Neural progenitor cell (in vitro differentiated cells): ENCODE measurements at regions not wholly inside any gene's neighbourhood (a gene's known extent, or its start where the extent isn't known, plus 50 kb on each side); places are given as distances from the start of the nearest gene placed in this dataset.

Experiments used
- DNase-seq: peaks from one replicate; pipeline ENCODE4 v3.0.0-alpha.2; 2016; ENCODE audit warnings: low spot score
- H2AFZ ChIP-seq: fragments of 200-600 bp; sonication (generic); replicated peaks from 2 replicates; pipeline ENCODE4 v1.6.1; 2016; ENCODE audit warnings: antibody characterized with exemption
- H3F3A ChIP-seq: fragments of 200-600 bp; sonication (generic); 2 replicates; pipeline ENCODE4 v1.6.1; 2016; ENCODE audit warnings: antibody characterized with exemption, low read depth
- H3K27ac ChIP-seq: fragments of 200-600 bp; sonication (generic); 2 replicates; pipeline ENCODE4 v1.5.1; 2016; ENCODE audit warnings: mild to moderate bottlenecking
- H3K27me3 ChIP-seq: fragments of 200-600 bp; sonication (generic); 2 replicates; pipeline ENCODE4 v1.6.1; 2016; ENCODE audit warnings: mild to moderate bottlenecking, moderate library complexity
- H3K36me3 ChIP-seq: fragments of 200-600 bp; sonication (generic); 2 replicates; pipeline ENCODE4 v1.5.1; 2016
- H3K4me1 ChIP-seq: fragments of 200-600 bp; sonication (generic); 2 replicates; pipeline ENCODE4 v1.6.1; 2016; ENCODE audit warnings: mixed run types
- H3K4me2 ChIP-seq: fragments of 200-600 bp; sonication (generic); 2 replicates; pipeline ENCODE4 v1.6.1; 2016
- H3K4me3 ChIP-seq: fragments of 200-600 bp; sonication (generic); 2 replicates; pipeline ENCODE4 v1.5.1; 2016
- H3K79me2 ChIP-seq: fragments of 200-600 bp; sonication (generic); 2 replicates; pipeline ENCODE4 v1.6.1; 2016; ENCODE audit warnings: low read depth
- H3K9ac ChIP-seq: fragments of 200-600 bp; sonication (generic); 2 replicates; pipeline ENCODE4 v1.6.1; 2016
- H3K9me3 ChIP-seq: fragments of 200-600 bp; sonication (generic); 2 replicates; pipeline ENCODE4 v1.5.1; 2016; ENCODE audit warnings: low read depth
- H4K20me1 ChIP-seq: fragments of 200-600 bp; sonication (generic); 2 replicates; pipeline ENCODE4 v1.6.1; 2016; ENCODE audit warnings: low read depth
- H3K27ac Mint-ChIP-seq: 3 replicates; pipeline ENCODE4 v1.8.0; 2021; ENCODE audit warnings: mixed read lengths
- H3K27me3 Mint-ChIP-seq: 2 replicates; pipeline ENCODE4 v1.8.0; 2022; ENCODE audit warnings: low read depth, mild to moderate bottlenecking, inconsistent platforms, moderate library complexity, mixed read lengths; ENCODE audit not compliant: insufficient read depth
- H3K36me3 Mint-ChIP-seq: 3 replicates; pipeline ENCODE4 v1.8.0; 2021; ENCODE audit warnings: mixed read lengths
- H3K4me1 Mint-ChIP-seq: 3 replicates; pipeline ENCODE4 v1.8.0; 2021; ENCODE audit warnings: mixed read lengths
- H3K4me3 Mint-ChIP-seq: 3 replicates; pipeline ENCODE4 v1.8.0; 2021; ENCODE audit warnings: mild to moderate bottlenecking, moderate library complexity, mixed read lengths
- H3K9me3 Mint-ChIP-seq: 3 replicates; pipeline ENCODE4 v1.8.0; 2020; ENCODE audit warnings: mixed read lengths
- CTCF ChIP-seq: fragments of 200-600 bp; sonication (generic); IDR thresholded peaks from 2 replicates; pipeline ENCODE4 v1.5.1; 2017; ENCODE audit warnings: antibody characterized with exemption, mild to moderate bottlenecking
- EZH2 ChIP-seq: fragments of 200-600 bp; sonication (generic); IDR thresholded peaks from 2 replicates; pipeline ENCODE4 v1.6.1; 2017; ENCODE audit warnings: antibody characterized with exemption, mild to moderate bottlenecking, moderate library complexity
- EZH2phosphoT487 ChIP-seq: fragments of 200-600 bp; sonication (generic); IDR thresholded peaks from 2 replicates; pipeline ENCODE4 v1.6.1; 2017; ENCODE audit warnings: antibody characterized with exemption

GRCh38 chr20:56166781-56167465, 81.6 kb upstream of the MC3R start:
- Histone ChIP-seq H3F3A (no peaks in the 10 kb centered on the region), H3K27me3 (no peaks in the 10 kb centered on the region), H3K9me3 (no peaks in the 10 kb centered on the region), H3K27ac (no peak overlapping the region), H3K9ac (no peak overlapping the region), H2AFZ (no peak overlapping the region), H3K4me2 (no peak overlapping the region), H3K4me3 (no peak overlapping the region), H3K4me1 (no peaks in the 10 kb centered on the region), H3K79me2 (no peaks in the 10 kb centered on the region), H3K36me3 (no peaks in the 10 kb centered on the region), H4K20me1 (no peaks in the 10 kb centered on the region)
- Mint-ChIP-seq H3K36me3 (no peaks in the 10 kb centered on the region), H3K4me3 (no peak overlapping the region), H3K4me1 (no peaks in the 10 kb centered on the region), H3K27ac (no peak overlapping the region), H3K9me3 (peaks cover 10% of the 10 kb centered on the region), H3K27me3 (peaks cover 5% of the 10 kb centered on the region)
- no peak for TF ChIP-seq EZH2phosphoT487
- DNase-seq = no peak

- Histone ChIP-seq H3K27me3 (no peaks in the 10 kb centered on the region), H3K9me3 (no peaks in the 10 kb centered on the region), H3K9ac (no peak overlapping the region), H3F3A (no peaks in the 10 kb centered on the region), H3K4me2 (no peak overlapping the region), H3K36me3 (no peaks in the 10 kb centered on the region), H3K4me3 (no peak overlapping the region), H4K20me1 (no peaks in the 10 kb centered on the region), H3K79me2 (no peaks in the 10 kb centered on the region), H3K4me1 (no peaks in the 10 kb centered on the region), H2AFZ (no peak overlapping the region), H3K27ac (no peak overlapping the region)
- no peaks in the 10 kb centered on the region for H3K4me1 Mint-ChIP-seq
- peak; percentile 41 for TF ChIP-seq CTCF
- no peak for TF ChIP-seq EZH2
- TF ChIP-seq EZH2phosphoT487 = no peak
- H3K27ac Mint-ChIP-seq = no peak overlapping the region
- no peak overlapping the region for H3K4me3 Mint-ChIP-seq
- H3K27me3 Mint-ChIP-seq = peaks cover 7% of the 10 kb centered on the region
- H3K36me3 Mint-ChIP-seq = no peaks in the 10 kb centered on the region
- peak; percentile 22 for DNase-seq
- H3K9me3 Mint-ChIP-seq = peaks cover 10% of the 10 kb centered on the region
Observed at GRCh38 chr20:56171087-56172012, 77.2 kb upstream of the MC3R start.

- Mint-ChIP-seq H3K27me3 (peaks cover 7% of the 10 kb centered on the region), H3K4me3 (no peak overlapping the region), H3K9me3 (peaks cover 7% of the 10 kb centered on the region), H3K27ac (no peak overlapping the region), H3K4me1 (no peaks in the 10 kb centered on the region), H3K36me3 (no peaks in the 10 kb centered on the region)
- no peak overlapping the region for H3K4me3 ChIP-seq
- no peak overlapping the region for H3K4me2 ChIP-seq
- no peaks in the 10 kb centered on the region for H3K79me2 ChIP-seq
- H2AFZ ChIP-seq = no peak overlapping the region
- no peak for DNase-seq
- no peaks in the 10 kb centered on the region for H3K9me3 ChIP-seq
- TF ChIP-seq EZH2 = no peak
- no peak for TF ChIP-seq CTCF
- TF ChIP-seq EZH2phosphoT487 = no peak
- no peaks in the 10 kb centered on the region for H4K20me1 ChIP-seq
- H3K9ac ChIP-seq = no peak overlapping the region
- no peaks in the 10 kb centered on the region for H3F3A ChIP-seq
- H3K4me1 ChIP-seq = no peaks in the 10 kb centered on the region
- no peak overlapping the region for H3K27ac ChIP-seq
- H3K36me3 ChIP-seq = no peaks in the 10 kb centered on the region
- no peaks in the 10 kb centered on the region for H3K27me3 ChIP-seq
Observed at GRCh38 chr20:56173438-56173837, 75.1 kb upstream of the MC3R start.
